GM12878 (cell line): ENCODE measurements at regions not wholly inside any gene's neighbourhood (a gene's known extent, or its start where the extent isn't known, plus 50 kb on each side); places are given as distances from the start of the nearest gene placed in this dataset.

Experiments
- ATAC-seq: fragments of 200-7000 bp; cut with Tn5 transposase; 3 replicates; pipeline ENCODE4 v1.9.1; 2020; ENCODE audit warnings: mild to moderate bottlenecking, moderate library complexity
- BruUV-seq: library from RNA; stranded (reverse); fragments of 400-500 nt; replicated peaks from 2 replicates; lab custom pipeline; 2021; lab: Mats Ljungman, UMichigan
- CTCF ChIA-PET: fragments of 300-600 bp; sonication (Branson Sonifier 250); formaldehyde crosslinking; extraction: SDS; loops from one replicate; lab custom pipeline; 2021; ENCODE audit warnings: inconsistent platforms; lab: Yijun Ruan, JAX
- POLR2A ChIA-PET: fragments of 350-600 bp; formaldehyde crosslinking; extraction: SDS; loops from one replicate; lab custom pipeline; 2021; ENCODE audit warnings: inconsistent platforms; lab: Charles Lee
- RAD21 ChIA-PET: fragments of 300-600 bp; sonication (Branson Sonifier 250); formaldehyde crosslinking; loops from one replicate; lab custom pipeline; 2023; ENCODE audit warnings: antibody characterized with exemption; ENCODE audit not compliant: unreplicated experiment; lab: Charles Lee
- SMC1A ChIA-PET: fragments of 300-600 bp; sonication (Branson Sonifier 250); formaldehyde crosslinking; loops from one replicate; lab custom pipeline; 2023; ENCODE audit not compliant: unreplicated experiment, uncharacterized antibody; lab: Charles Lee
- DNase-seq: peaks from one replicate; pipeline ENCODE4 v3.0.0-alpha.2; 2011; ENCODE audit warnings: low read depth, low spot score
- FAIRE-seq: peaks from 3 replicates; lab custom pipeline; 2011; peaks lifted over from hg19 to GRCh38; lab: Jason Lieb, UNC
- H2AFZ ChIP-seq: 2 replicates; pipeline ENCODE4 v1.6.0; 2011; ENCODE audit warnings: low read depth, low read length, control low read depth; ENCODE audit not compliant: control insufficient read depth
- H3K27ac ChIP-seq: 2 replicates; pipeline ENCODE4 v1.5.1; 2011; ENCODE audit warnings: control low read depth; ENCODE audit not compliant: control insufficient read depth, insufficient read depth
- H3K27me3 ChIP-seq, 2 experiments: replicated peaks in 1 of 2; 2 replicates each; pipeline versions ENCODE4 v1.6.0 to v1.6.1; 2011; ENCODE audit warnings: low read length in 1 of 2; ENCODE audit not compliant: control insufficient read depth in 2 of 2, insufficient read depth in 2 of 2
- H3K36me3 ChIP-seq, 2 experiments: 2 replicates each; pipeline ENCODE4 v1.5.1; 2011; ENCODE audit warnings: low read length in 1 of 2; ENCODE audit not compliant: control insufficient read depth in 2 of 2, insufficient read depth in 2 of 2
- H3K4me1 ChIP-seq: 2 replicates; pipeline ENCODE4 v1.6.1; 2011; ENCODE audit warnings: mild to moderate bottlenecking, low read length, moderate library complexity, mixed read lengths; ENCODE audit not compliant: control insufficient read depth, insufficient read depth
- H3K4me2 ChIP-seq: 2 replicates; pipeline ENCODE4 v1.6.0; 2011; ENCODE audit warnings: control low read depth; ENCODE audit not compliant: control insufficient read depth, insufficient read depth
- H3K4me3 ChIP-seq: fragments of 200-600 bp; sonication (generic); 2 replicates; pipeline ENCODE4 v1.5.1; 2016
- H3K79me2 ChIP-seq: 2 replicates; pipeline ENCODE4 v1.6.0; 2011; ENCODE audit warnings: low read length; ENCODE audit not compliant: control insufficient read depth, insufficient read depth
- H3K9ac ChIP-seq: 2 replicates; pipeline ENCODE4 v1.8.0; 2011; ENCODE audit warnings: low read length, control low read depth, mixed read lengths; ENCODE audit not compliant: control insufficient read depth, insufficient read depth
- H3K9me3 ChIP-seq: replicated peaks from 3 replicates; pipeline ENCODE4 v1.5.1; 2011; ENCODE audit warnings: mild to moderate bottlenecking, low read length; ENCODE audit not compliant: control insufficient read depth, insufficient read depth
- H4K20me1 ChIP-seq: 2 replicates; pipeline ENCODE4 v1.6.0; 2011; ENCODE audit not compliant: control insufficient read depth, insufficient read depth
- ASH2L ChIP-seq: fragments of 300-600, 200-600 bp; sonication (generic); IDR thresholded peaks from 2 replicates; pipeline ENCODE4 v1.6.1; 2017; ENCODE audit warnings: low read depth, mild to moderate bottlenecking, borderline replicate concordance
- ATF7 ChIP-seq: fragments of 450-650 bp; IDR thresholded peaks from 2 replicates; pipeline ENCODE4 v1.6.1; 2016; ENCODE audit warnings: low read depth, mild to moderate bottlenecking
- BCL11A ChIP-seq: IDR thresholded peaks from 2 replicates; pipeline ENCODE4 v1.6.1; 2011; ENCODE audit warnings: low read depth, low read length
- EZH2 ChIP-seq: IDR thresholded peaks from 2 replicates; pipeline ENCODE4 v1.6.1; 2012; ENCODE audit warnings: low read depth, mild to moderate bottlenecking, control low read depth, inconsistent platforms, low read length, borderline replicate concordance; ENCODE audit not compliant: control insufficient read depth
- GATAD2B ChIP-seq: fragments of 450-650 bp; conservative IDR thresholded peaks from 2 replicates; pipeline ENCODE4 v1.6.1; 2017; ENCODE audit warnings: low read depth, mild to moderate bottlenecking, moderate library complexity
- IRF5 ChIP-seq: fragments of 450-650 bp; IDR thresholded peaks from 2 replicates; pipeline ENCODE4 v1.6.1; 2017; ENCODE audit warnings: borderline replicate concordance
- MAX ChIP-seq: IDR thresholded peaks from 2 replicates; pipeline ENCODE4 v1.6.1; 2012; ENCODE audit warnings: low read depth, low read length, improper control_type of control experiment
- NR2C2 ChIP-seq: IDR thresholded peaks from 2 replicates; pipeline ENCODE4 v1.6.1; 2011; ENCODE audit warnings: borderline replicate concordance, low read depth; ENCODE audit not compliant: control insufficient read depth, insufficient read length
- SMC3 ChIP-seq: IDR thresholded peaks from 2 replicates; pipeline ENCODE4 v1.6.1; 2011; ENCODE audit warnings: low read length, improper control_type of control experiment, borderline replicate concordance
- TCF3 ChIP-seq: IDR thresholded peaks from 2 replicates; pipeline ENCODE4 v1.6.1; 2012; ENCODE audit warnings: low read depth, mild to moderate bottlenecking, low read length, borderline replicate concordance; ENCODE audit not compliant: insufficient read depth
- ZNF217 ChIP-seq: fragments of 450-650 bp; IDR thresholded peaks from 2 replicates; pipeline ENCODE4 v1.6.1; 2017; ENCODE audit warnings: antibody characterized with exemption, mild to moderate bottlenecking
- ZNF274 ChIP-seq: IDR thresholded peaks from one replicate; pipeline ENCODE4 v1.8.0; 2011; ENCODE audit not compliant: insufficient read length, insufficient read depth
- WGBS: methylation state at CpG from one replicate; pipeline ENCODE4 v1.1.6; 2016; ENCODE audit warnings: low lambda C conversion rate; ENCODE audit not compliant: insufficient replicate concordance, insufficient coverage; ENCODE audit errors: missing lambda C conversion rate; 5-methylcytosine and 5-hydroxymethylcytosine counted together
- in situ Hi-C: fragments of 300-500 bp; cut with MboI; formaldehyde crosslinking; loops from 9 replicates; pipeline ENCODE4 v1.14.3; 2018; ENCODE audit warnings: mixed read lengths
- intact Hi-C: fragments of 100-400 bp; cut with micrococcal nuclease; formaldehyde crosslinking; loops from one replicate; pipeline ENCODE4 v1.14.2; 2022; ENCODE audit not compliant: unreplicated experiment
- TF ChIP-seq, protein P1 (sequence below): fragments of 450-650 bp; conservative IDR thresholded peaks from 2 replicates; pipeline ENCODE4 v1.6.1; 2017; ENCODE audit warnings: mild to moderate bottlenecking, moderate library complexity

GRCh38 chr3:182111967-182112366 is 400.2 kb downstream of the SOX2 start (continued):
- TF ChIP-seq, protein P1, sequence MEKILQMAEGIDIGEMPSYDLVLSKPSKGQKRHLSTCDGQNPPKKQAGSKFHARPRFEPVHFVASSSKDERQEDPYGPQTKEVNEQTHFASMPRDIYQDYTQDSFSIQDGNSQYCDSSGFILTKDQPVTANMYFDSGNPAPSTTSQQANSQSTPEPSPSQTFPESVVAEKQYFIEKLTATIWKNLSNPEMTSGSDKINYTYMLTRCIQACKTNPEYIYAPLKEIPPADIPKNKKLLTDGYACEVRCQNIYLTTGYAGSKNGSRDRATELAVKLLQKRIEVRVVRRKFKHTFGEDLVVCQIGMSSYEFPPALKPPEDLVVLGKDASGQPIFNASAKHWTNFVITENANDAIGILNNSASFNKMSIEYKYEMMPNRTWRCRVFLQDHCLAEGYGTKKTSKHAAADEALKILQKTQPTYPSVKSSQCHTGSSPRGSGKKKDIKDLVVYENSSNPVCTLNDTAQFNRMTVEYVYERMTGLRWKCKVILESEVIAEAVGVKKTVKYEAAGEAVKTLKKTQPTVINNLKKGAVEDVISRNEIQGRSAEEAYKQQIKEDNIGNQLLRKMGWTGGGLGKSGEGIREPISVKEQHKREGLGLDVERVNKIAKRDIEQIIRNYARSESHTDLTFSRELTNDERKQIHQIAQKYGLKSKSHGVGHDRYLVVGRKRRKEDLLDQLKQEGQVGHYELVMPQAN, result no peak
- TF ChIP-seq ASH2L, result no peak
- TF ChIP-seq, all 136 proteins: peak for 0

- H3K4me1 ChIP-seq, result no peaks in the 10 kb centered on the region
- SMC1A ChIA-PET, result no interaction called here
- no peak overlapping the region for H3K27ac ChIP-seq
- TF ChIP-seq ZNF217 (no peak), ZNF274 (no peak), EZH2 (no peak), TCF3 (no peak), MAX (no peak), SMC3 (no peak), GATAD2B (no peak), ATF7 (no peak), BCL11A (no peak), IRF5 (no peak), NR2C2 (no peak)
- TF ChIP-seq, all 136 proteins: peak for 0
- 0% methylated on average over 1 of the region's 1 CpG for WGBS
- no peaks in the 10 kb centered on the region for H3K79me2 ChIP-seq
- CTCF ChIA-PET, result no interaction called here
- in situ Hi-C loops, result no loop called here
- RAD21 ChIA-PET, result no interaction called here
- H4K20me1 ChIP-seq, result no peaks in the 10 kb centered on the region
- POLR2A ChIA-PET, result no interaction called here
- H3K4me3 ChIP-seq, result no peak overlapping the region
- no peak overlapping the region for H3K4me2 ChIP-seq
- no TSS peak for BruUV-seq
- no peak overlapping the region for H2AFZ ChIP-seq
- ATAC-seq (no peak), FAIRE-seq (no peak), DNase-seq (no peak)
- no peaks in the 10 kb centered on the region for H3K36me3 ChIP-seq
- H3K9ac ChIP-seq, result no peak overlapping the region
- H3K9me3 ChIP-seq, result no peaks in the 10 kb centered on the region
- no peaks in the 10 kb centered on the region for H3K27me3 ChIP-seq
- intact Hi-C loops, result no loop called here
Observed at GRCh38 chr3:182115328-182116015, 403.7 kb downstream of the SOX2 start.
